ENCODE measurements at regions not wholly inside any gene's neighbourhood (a gene's known extent, or its start where the extent isn't known, plus 50 kb on each side); places are given as distances from the start of the nearest gene placed in this dataset.

- no peak for TF ChIP-seq POLR2A (IDR thresholded peaks at IDR 0.05)
- no peak for TF ChIP-seq CTCF (IDR thresholded peaks at IDR 0.05)
Measured at GRCh38 chr9:88721495-88722279, 186.7 kb downstream of the NXNL2 start.

Data from lower leg skin (tissue), 3 donors.